ENCODE measurements at regions not wholly inside any gene's neighbourhood (a gene's known extent, or its start where the extent isn't known, plus 50 kb on each side); places are given as distances from the start of the nearest gene placed in this dataset.

DNA sequence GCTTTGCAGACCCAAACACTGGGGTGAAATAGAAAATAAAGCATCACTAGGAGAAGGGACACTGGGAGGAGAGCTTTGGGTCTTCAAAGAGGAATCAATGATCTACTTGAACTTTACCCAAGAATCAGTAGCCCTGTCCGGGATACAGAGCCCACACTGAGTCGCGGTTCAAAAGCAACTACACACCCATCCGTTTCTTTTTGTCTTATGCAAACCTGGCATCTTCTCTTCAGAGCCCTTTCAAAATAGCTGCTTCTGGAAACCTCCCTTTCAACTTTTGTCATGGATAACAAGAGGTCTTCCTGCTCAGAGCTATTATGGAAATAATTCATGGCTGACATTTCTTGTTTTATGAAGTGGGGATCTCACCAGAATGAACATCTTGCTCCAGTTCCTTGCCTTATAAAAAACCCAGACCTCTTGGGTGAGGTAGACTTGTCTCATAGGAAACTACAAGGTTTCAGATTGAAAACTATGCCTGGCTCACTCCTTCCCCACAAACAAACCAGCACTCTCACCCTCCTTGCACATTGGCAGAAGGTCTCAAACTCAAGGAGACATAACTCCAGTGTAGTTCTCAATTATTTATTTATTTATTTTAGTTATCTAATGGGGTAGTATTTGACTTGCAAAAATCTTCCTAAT lies 115.1 kb upstream of the ARHGEF3 start:
- ATAC-seq (no peak), FAIRE-seq (no peak), DNase-seq (no peak)
- TF ChIP-seq, protein P1, sequence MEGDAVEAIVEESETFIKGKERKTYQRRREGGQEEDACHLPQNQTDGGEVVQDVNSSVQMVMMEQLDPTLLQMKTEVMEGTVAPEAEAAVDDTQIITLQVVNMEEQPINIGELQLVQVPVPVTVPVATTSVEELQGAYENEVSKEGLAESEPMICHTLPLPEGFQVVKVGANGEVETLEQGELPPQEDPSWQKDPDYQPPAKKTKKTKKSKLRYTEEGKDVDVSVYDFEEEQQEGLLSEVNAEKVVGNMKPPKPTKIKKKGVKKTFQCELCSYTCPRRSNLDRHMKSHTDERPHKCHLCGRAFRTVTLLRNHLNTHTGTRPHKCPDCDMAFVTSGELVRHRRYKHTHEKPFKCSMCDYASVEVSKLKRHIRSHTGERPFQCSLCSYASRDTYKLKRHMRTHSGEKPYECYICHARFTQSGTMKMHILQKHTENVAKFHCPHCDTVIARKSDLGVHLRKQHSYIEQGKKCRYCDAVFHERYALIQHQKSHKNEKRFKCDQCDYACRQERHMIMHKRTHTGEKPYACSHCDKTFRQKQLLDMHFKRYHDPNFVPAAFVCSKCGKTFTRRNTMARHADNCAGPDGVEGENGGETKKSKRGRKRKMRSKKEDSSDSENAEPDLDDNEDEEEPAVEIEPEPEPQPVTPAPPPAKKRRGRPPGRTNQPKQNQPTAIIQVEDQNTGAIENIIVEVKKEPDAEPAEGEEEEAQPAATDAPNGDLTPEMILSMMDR (IDR thresholded peaks at IDR 0.05) = no peak
- Histone ChIP-seq H3K27me3 (no peaks in the 10 kb centered on the region), H3K27ac (no peak overlapping the region), H3K9me3 (no peaks in the 10 kb centered on the region), H3K4me1 (no peaks in the 10 kb centered on the region), H3K4me3 (no peak overlapping the region), H3K36me3 (no peaks in the 10 kb centered on the region)
- 86 to 87% methylated on average over 4 of the region's 4 CpGs for WGBS, 2 donors
- intact Hi-C loops (cut with DNase I) = no loop called here

DNA sequence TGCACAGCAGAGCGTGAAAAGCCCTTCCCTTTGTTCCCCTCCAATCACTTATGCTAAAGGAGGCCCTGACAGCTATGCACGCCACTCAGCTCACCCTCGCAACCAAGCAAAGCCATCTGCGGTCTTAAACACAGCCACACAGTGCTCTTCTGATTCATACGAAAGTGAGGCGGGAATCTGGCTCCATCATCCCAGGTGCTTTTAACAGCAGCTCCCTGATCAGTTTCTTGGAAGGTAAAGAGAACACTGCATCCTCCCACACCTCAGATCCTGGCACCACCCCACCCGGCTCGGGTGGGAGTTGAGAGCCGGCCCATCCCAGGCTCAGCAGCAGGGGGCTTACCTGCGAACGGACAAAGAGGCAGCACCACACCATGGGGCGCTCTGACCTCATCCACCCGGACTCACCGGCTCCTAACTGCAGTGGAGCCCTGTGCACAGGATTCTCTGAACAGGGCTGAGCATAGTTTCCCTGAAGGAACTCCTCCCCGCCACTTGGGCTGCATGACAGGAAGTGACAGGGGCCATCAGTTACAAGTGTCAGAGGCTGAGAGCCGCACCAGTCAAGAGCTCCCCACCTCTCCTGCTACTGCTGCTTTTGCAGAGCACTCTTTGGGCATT lies 114.3 kb upstream of the ARHGEF3 start:
- peak in 2 of 4 donors; percentile 45 to 73 for ATAC-seq
- no peak for DNase-seq
- Histone ChIP-seq H3K9me3 (no peaks in the 10 kb centered on the region), H3K4me1 (no peaks in the 10 kb centered on the region), H3K4me3 (peak overlapping the region in 1 of 4 donors; percentile 25), H3K27ac (no peak overlapping the region), H3K27me3 (no peaks in the 10 kb centered on the region), H3K36me3 (no peaks in the 10 kb centered on the region)
- FAIRE-seq = no peak
- TF ChIP-seq, protein P1 (IDR thresholded peaks at IDR 0.05) = no peak
- intact Hi-C loops (cut with DNase I) = no loop called here
- 73 to 76% methylated on average over 16 of the region's 16 CpGs for WGBS, 2 donors

DNA sequence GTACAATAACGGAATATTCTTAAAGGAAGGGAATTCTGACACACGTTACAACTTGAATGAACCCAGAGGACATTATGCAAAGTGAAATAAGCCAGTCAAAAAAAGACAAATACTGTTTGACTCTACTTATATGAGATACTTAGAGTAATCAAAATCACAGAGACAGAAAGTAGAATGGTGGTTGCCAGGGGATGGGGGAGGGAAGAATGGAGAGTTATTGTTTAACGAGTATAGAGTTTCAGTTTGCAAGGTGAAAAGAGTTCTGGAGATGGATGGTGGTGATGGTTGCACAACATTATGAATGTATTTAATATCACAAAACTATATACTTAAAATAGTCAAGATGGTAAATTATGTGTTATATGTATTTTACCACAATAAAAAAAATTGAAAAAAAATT lies 112.9 kb upstream of the ARHGEF3 start:
- ATAC-seq (no peak), FAIRE-seq (no peak), DNase-seq (no peak)
- Histone ChIP-seq H3K36me3 (no peaks in the 10 kb centered on the region), H3K9me3 (no peaks in the 10 kb centered on the region), H3K4me3 (no peak overlapping the region), H3K4me1 (no peaks in the 10 kb centered on the region), H3K27me3 (no peaks in the 10 kb centered on the region), H3K27ac (no peak overlapping the region)
- TF ChIP-seq, protein P1 (IDR thresholded peaks at IDR 0.05) = no peak
- 75 to 84% methylated on average over 3 of the region's 3 CpGs for WGBS, 2 donors
- intact Hi-C loops (cut with DNase I) = no loop called here

DNA sequence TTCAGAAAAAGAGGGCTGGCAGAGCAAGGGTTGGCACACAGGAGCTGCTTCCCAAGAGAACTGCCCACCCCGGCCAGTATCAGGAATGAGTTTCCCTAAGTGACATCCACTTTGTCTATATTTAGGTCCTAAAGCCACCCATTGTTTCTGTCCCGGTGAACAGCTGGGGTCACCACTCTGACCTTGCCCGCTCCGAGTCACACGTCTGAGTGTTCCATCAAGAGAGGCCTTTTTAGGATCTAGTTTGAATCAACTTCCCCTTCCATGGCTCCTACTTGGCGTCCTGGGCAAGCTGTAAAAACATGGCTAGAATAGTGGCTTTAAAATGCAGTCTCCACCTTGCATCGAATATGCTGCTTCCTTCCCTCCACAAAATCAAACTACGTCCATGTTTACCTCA lies 109.6 kb upstream of the ARHGEF3 start:
- no peak for ATAC-seq
- H3K36me3 ChIP-seq = no peaks in the 10 kb centered on the region
- no peak for DNase-seq

More for the DNA sequence above, 109.6 kb upstream of the ARHGEF3 start:
- no peaks in the 10 kb centered on the region for H3K27me3 ChIP-seq
- TF ChIP-seq, protein P1 (IDR thresholded peaks at IDR 0.05) = no peak
- intact Hi-C loops (cut with DNase I) = no loop called here
- no peaks in the 10 kb centered on the region for H3K4me1 ChIP-seq
- H3K4me3 ChIP-seq = no peak overlapping the region
- no peaks in the 10 kb centered on the region for H3K9me3 ChIP-seq
- no peak for FAIRE-seq
- 79% methylated on average over 8 of the region's 8 CpGs for WGBS, 2 donors
- no peak overlapping the region for H3K27ac ChIP-seq
